Peyer's patch (tissue), 4 donors: ENCODE measurements at regions not wholly inside any gene's neighbourhood (a gene's known extent, or its start where the extent isn't known, plus 50 kb on each side); places are given as distances from the start of the nearest gene placed in this dataset.

Experiments
- CTCF ChIP-seq, 6 experiments: fragments of 450-650 bp in 4 of 6; fragments of 200-600 bp in 2 of 6; sonication (generic) in 1 of 6; IDR thresholded peaks; one replicate each; pipeline ENCODE4 v1.5.1; 2017 to 2019; ENCODE audit warnings: antibody characterized with exemption in 6 of 6, mild to moderate bottlenecking in 3 of 6, moderate library complexity in 1 of 6
- POLR2A ChIP-seq, 2 donors: fragments of 450-650 bp; IDR thresholded peaks; one replicate each; pipeline ENCODE4 v1.5.1; 2017; ENCODE audit warnings: antibody characterized with exemption in 2 of 2, mild to moderate bottlenecking in 2 of 2, moderate library complexity in 2 of 2

- TF ChIP-seq CTCF (IDR thresholded peaks at IDR 0.05) (no peak), POLR2A (IDR thresholded peaks at IDR 0.05) (no peak)
These were observed 510.9 kb downstream of the ANKRD7 start for GRCh38 chr7:118735441-118735840.
